GM19395 (cell line): ENCODE measurements at regions not wholly inside any gene's neighbourhood (a gene's known extent, or its start where the extent isn't known, plus 50 kb on each side); places are given as distances from the start of the nearest gene placed in this dataset.
A peak's percentile ranks its signal among the peaks of the same experiment; 100 is the strongest.

Source experiments
- ATAC-seq: cut with Tn5 transposase; IDR thresholded peaks from one replicate; pipeline ENCODE4 v1.9.1; 2021; ENCODE audit warnings: mild to moderate bottlenecking, moderate library complexity; ENCODE audit not compliant: unreplicated experiment

DNA sequence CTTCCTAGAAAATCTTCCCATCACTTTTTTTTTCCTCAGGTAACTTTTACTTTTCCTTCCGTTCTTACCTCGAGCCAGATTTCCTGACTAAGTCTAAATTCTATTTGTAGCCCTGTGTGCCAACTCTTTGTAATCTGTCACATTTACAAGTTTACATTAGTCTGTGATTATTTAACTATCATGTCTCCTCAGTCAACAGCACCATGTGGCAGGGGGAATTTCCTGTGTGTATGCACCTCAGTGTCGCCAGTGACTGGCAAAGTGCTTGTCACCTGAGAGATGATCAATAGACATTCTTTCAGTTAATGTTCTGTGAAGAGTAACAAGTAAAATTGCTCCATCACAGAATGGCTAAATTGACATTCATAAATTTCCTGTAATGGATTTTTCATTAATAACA, 468.5 kb downstream of the PDGFC start:
- ATAC-seq, result no peak

DNA sequence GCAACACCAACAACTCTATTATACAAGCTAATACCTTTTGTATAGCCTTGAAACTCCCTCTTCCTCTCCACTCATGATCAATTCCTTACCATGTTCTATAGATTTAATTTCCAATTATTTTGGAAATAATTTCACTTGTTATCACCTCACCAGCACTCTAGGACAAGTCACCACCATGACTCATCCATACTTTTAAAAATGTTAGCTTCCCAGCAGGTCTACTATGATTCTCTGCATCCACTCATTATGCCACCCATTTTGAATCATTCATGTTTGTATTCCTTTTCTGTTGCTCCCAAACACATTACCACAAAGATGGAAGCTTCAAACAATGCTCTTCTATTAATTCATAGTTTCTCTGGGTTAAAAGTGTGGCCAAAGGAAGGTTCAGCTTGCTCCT, 469.6 kb downstream of the PDGFC start:
- ATAC-seq, result no peak

DNA sequence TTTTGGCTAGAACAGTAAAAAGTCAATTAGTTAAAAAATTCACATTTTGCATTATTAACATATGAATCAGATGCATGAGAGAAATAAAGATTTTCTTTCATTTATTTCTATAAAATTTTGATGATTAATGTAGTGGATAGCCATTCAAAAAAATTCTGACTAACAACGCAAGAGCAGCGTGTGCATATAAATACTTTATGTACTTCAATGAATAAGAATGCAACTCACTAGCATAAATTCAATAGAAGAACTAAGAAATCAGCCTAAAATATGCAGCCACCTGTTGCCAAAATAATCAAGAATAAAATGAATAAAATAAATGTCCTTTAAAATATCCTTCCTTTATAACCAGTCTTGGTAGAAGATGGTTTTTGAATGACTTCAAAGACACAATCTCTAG, 471.9 kb downstream of the PDGFC start:
- no peak for ATAC-seq

GRCh38 chr4:156497486-156497885, 474.1 kb downstream of the PDGFC start:
- ATAC-seq, result no peak

DNA sequence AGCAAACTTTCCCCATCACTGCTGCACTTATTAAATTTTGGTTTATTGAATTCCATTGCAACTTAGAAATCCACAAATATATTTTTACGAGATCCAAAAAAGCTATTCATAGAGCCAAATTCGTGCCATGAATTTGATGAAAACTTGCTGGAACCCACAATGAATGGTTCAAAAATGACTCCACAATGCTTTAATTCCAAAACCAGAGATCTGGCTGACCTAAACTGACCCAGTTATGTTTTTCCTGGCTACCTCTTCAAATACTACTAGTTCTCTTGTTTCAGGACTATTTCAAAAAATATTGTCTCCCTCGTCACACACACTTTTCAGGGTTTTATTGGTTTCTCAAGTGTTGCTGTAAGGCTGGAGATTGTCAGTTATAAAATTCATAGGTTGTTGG, 474.8 kb downstream of the PDGFC start:
- ATAC-seq, result no peak

- no peak for ATAC-seq
Observed at GRCh38 chr4:156495836-156496235, 475.8 kb downstream of the PDGFC start.

- no peak for ATAC-seq
Observed at GRCh38 chr4:156495091-156495490, 476.5 kb downstream of the PDGFC start.

GRCh38 chr4:156493858-156494257, 477.7 kb downstream of the PDGFC start:
- ATAC-seq, result no peak

DNA sequence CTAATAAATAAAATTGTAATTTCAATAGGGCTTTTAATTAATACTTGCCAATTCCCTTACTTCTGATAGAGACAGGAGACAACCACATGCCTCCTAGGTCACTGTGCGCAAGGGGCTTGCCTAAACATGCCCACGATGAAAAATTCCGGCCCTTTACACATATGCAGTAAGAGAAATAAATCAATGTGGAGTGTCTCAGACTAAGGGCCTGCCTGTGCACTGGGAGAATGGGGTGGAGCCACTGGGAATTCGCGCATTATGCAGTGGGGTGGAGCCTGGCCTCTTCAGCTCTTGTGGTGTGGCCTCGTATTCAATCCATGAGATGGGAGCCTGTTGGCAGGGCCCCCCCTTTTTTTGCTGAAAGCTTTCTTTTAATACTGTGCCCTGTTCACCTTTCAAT, 484.5 kb downstream of the PDGFC start:
- ATAC-seq, result no peak

DNA sequence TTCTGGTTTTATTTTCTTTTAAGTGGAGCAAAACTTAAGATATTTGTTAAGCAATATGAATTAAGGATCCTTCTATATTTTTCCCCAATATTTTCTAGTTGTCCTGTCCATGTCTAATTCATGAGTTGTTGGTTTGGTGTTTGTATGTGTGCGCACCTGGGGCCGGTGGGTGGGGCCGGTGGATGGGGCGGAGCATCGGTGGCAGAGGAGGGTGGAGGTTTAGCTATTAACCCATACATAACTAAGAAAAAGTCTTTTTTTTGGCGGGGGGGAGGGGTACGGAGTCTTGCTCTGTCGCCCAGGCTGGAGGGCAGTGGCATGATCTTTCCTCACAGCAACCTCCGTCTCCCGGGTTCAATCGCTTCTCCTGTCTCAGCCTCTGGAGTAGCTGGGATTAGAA, 489.8 kb downstream of the PDGFC start:
- ATAC-seq, result no peak

GRCh38 chr4:156477636-156478035, 494.0 kb downstream of the PDGFC start:
- ATAC-seq, result no peak

GRCh38 chr4:156476359-156476758, 495.2 kb downstream of the PDGFC start:
- no peak for ATAC-seq

DNA sequence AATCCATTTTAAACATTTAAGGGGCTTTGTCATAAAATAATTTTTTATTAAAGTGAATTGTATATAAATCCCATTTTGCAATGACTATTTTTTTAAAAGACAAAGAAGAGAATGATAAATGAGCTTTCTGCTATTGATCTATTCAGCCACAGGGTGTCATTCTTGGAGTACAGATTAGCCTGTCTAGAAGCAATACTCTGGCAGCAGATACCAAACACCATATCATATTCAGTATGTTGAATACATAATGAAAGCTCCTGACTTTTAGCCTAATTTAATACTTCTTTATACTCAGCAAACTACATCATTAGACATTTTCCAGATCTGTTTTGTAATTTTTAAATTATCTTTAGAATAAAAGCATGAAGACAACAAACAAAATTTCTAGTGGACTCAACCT, 496.3 kb downstream of the PDGFC start:
- no peak for ATAC-seq

DNA sequence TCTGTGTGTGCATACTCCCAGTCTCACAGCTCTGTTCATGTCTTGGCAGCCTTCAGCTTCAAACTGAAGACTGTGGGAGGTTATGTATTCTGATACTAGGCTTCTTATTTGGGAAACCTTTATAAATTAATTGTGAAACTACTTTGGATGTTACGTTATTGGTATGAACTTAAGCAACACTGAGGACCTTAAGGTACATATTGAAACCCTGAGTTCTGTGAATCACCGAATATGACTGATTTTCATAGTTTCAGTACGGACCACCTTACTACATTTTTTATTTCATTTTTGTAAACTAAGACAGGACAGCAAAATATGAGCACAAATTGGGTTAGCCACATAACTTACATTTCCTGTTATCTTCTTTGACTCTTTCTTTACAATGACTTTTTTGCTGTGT, 498.4 kb downstream of the PDGFC start:
- ATAC-seq, result peak; percentile 55

DNA sequence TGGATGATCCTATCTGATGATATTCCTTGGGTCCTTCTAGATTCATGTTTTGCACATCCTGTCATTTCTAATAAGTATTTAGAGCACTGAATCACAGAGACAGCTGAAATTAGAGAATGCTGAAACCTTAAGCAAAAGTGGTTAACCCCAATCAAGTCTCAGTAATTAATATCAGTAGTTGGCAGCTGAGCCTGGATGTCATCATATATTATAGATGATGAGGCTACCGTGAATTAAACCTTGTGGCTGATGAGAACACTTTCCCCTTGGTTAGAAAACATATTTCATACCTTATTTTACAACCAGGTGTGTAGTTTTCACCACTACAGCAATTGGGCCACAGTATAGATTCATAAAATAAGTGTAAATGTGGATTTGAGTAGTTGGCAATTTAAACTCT, 499.0 kb downstream of the PDGFC start:
- ATAC-seq, result no peak

DNA sequence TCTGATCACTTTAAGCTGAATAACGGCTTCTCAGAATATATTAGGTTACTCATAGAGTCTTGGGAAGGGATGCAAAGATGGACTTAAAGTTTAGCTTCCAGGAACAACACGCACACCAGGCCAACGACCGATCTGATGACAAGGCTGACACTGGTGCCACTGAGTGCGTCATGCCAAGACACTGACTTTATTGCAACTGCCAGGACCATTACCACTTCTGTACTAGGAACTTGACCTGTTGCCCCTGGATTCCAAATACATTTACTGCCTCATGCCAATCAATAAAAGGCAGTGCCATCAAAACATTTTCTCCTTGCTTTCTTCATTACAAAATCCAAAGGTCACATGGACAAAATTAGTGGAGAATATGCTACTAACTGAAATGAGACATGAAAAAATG, 505.9 kb upstream of the CTSO start:
- ATAC-seq, result no peak

DNA sequence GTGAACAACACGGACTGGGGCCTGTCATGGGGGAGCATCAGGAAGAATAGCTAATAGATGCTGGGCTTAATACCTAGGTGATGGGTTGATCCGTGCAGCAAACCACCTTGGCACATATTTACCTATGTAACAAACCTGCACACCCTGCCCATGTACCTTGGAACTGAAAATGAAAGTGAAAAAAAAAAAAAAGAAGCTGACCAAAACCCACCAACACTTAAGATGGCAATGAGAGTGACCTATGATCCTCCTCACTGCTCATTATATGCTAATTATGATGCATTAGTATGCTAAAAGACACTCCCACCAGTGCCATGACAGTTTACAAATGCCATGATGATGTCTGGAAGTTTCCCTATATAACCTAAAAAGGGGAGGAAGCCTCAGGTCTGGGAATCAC, 503.2 kb upstream of the CTSO start:
- no peak for ATAC-seq

GRCh38 chr4:156443488-156443887, 489.8 kb upstream of the CTSO start:
- ATAC-seq, result no peak

DNA sequence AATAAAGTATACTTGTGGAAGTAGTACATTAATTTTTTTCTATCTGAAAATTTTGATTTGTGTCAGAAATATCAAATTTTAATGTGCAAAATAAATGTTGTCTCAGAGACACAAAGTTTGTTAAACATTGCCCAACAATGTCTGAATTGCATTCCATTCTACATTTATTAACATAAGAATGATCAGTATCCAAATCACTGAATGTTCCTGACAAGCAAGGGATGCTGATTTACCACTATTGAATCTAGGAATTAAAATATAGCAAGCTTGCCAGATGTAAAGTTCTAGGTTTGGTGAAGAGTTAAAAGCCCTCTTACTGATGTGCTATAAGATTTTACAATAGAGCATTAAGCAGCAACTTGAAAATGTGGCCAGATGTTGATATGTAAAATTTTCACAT, 489.2 kb upstream of the CTSO start:
- ATAC-seq, result no peak

DNA sequence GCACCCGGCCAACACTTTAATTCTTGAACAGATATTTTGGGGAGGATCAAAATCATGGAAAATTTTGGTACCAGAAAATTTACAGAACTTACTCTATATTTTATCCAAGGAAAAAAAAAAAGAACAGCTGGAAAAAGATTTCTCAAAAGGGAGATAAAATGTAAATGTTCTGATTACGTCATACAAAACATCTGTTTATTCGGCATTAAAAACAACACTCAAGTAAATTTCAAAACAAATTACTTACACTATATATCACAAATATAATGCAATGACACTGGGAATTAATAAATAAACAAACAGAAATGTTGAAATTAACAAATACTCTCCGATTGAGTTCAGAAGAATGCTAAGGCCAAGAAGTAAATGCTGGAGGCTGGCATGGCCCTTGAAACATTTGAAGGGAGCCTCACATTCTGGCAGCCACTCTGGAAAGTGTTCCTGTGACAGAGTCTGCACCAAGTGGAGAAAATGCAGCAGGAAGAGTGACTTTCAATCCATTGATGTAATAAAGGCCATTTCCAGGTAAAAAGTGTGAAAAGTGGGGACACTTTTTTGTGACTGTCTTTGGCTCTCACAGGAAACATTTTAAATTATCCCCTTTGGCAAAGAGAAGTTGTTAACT, 486.0 kb upstream of the CTSO start:
- no peak for ATAC-seq

- no peak for ATAC-seq
Observed at GRCh38 chr4:156437666-156438065, 484.0 kb upstream of the CTSO start.

DNA sequence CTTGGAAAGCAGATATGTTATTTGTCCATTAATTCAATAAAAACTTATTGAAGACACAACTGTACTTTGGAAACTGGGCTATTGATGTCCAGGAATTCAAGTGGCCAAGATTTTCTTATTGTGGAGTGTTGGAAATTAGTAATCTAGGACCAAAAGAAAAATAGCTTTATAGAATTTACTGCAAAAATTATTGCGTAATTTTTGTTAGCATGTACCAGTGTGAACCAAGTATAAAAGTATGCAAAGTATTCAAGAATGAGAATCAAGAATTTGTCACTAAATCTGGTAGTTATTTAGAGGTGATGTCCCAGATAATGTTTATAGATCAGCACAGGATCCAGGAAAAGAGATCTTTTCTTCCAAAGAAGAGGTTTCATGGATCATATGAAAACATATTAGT, 468.9 kb upstream of the CTSO start:
- ATAC-seq, result no peak

GRCh38 chr4:156420623-156421022, 467.0 kb upstream of the CTSO start:
- ATAC-seq, result no peak
